ENCODE measurements at regions not wholly inside any gene's neighbourhood (a gene's known extent, or its start where the extent isn't known, plus 50 kb on each side); places are given as distances from the start of the nearest gene placed in this dataset.

DNA sequence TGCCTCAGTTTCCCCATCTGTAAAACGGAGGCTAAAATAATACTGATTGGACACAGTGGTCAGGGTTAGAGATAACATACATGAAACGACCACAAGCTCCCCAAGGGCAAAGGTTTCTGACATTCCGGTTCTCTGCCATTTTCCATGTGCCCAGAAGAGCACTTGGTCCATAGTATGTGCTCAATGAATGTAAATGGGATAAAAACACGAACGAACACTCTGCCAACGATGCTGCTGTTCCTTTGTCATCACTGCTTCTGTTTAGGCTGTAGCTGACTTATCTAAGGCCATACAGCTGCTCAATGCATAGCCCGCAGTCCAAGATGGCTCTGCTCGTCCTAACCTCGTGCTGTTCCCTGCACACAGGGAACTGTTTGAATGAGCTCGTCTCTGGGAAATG, 102.0 kb downstream of the RMI2 start:
- DNase-seq: no peak

DNA sequence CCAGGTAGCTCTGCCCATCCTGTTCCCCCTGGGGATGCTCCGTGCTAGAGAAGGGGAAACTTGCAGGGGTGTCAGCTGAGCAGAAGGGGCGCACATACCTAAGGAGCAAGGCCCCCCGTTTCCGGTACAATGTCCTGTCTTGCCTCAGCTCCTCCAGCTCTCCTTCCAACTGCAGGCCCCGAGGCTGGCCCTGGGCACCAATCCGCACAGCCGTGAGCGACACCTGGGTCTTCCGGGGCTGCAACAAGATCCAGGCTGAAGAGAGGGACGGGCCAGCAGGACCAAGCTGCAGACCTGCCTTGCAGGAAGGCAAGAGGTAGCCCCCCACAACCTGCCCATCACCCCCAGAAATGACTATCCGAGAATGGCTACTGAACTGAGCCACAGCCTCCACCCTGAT, 102.6 kb downstream of the RMI2 start:
- no peak for DNase-seq

DNA sequence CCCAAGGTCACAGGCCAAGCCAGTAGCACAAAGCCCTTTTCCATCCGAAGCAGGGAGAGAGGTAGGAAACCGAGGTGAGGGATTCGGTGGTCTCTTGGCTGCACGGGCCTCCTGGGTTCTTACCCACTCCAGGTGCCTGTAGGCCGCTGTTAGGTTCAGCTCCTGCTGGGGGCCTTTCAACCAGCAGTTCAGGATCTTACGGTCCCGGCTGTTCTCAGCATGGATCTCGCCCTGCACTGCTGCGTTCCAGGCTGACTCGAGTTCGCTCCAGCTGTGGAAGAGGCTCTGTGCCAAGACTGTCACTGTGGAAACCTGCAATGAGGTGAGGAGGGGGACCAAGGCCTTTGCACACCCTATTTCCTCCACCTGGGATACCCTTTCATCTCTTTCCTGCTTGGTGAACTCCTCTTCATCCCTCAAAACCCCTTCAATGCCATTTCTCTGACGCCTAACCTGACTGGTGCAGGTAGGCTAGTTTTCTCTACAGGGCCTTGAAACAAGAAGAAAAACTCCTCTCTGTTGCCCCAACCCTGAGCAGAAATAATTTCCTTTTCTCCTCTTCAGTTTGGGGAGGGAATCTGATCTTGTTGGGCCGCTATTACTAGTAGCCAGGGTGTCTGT, 103.6 kb downstream of the RMI2 start:
- no peak for DNase-seq

- no peak for DNase-seq
These were observed 104.5 kb downstream of the RMI2 start for GRCh38 chr16:11449716-11450115.

- no peak for DNase-seq
These were observed 104.9 kb downstream of the RMI2 start for GRCh38 chr16:11450136-11450535.

DNA sequence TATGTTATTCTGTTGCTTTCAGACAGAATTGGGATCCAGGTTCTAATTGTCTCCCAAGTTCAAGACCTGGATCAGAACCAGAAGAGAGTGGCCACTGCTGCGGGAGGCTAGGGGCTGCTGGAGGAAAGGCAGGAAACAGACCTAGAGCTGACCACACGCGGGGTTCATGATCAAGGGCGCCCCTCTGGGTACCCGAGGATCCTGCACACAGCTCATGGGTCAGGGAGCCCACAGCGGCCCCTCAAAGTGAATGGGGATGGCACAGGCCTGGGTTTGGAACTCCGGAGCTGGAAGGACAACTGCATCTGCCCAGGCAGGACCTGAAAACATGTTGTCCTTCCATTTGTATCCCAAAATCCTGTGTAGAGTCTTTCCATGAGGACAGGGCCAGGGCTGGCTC, 107.0 kb downstream of the RMI2 start:
- no peak for DNase-seq

DNA sequence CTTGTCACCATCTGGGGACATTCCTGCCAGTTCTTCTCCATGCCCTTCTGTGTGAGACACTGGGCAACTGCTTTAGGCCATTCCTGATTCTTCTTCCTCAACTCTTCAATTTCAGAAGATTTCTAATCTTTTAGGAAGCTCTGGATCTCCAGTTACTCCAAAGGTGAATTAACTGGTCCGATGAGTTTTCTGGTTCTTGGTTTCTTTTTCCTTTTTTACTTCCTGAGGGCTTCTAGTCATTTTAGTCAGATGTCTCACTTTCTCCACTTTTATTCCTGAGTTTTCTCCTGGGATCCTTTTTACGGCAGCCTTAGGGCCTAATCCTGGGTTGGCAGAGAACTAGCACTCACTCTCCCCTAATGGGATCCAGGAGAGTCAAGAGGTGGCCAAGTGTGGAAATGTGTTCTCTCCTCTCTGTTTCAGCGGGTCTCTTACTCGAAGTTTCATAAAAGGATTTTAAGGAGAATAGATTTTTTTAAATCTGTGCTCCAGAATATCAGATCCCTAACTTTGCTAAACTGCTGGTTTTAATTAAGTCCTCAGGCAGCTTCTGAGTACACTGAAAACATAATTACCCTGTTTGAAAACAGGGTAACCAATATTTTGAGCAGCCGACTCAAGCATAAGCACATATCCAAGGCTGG, 107.6 kb downstream of the RMI2 start:
- no peak for DNase-seq

GRCh38 chr16:11456741-11457140, 111.5 kb downstream of the RMI2 start:
- DNase-seq: no peak

- DNase-seq: no peak
These were observed 114.5 kb downstream of the RMI2 start for GRCh38 chr16:11459722-11460121.

GRCh38 chr16:11460820-11461594, 115.7 kb downstream of the RMI2 start:
- no peak for DNase-seq

DNA sequence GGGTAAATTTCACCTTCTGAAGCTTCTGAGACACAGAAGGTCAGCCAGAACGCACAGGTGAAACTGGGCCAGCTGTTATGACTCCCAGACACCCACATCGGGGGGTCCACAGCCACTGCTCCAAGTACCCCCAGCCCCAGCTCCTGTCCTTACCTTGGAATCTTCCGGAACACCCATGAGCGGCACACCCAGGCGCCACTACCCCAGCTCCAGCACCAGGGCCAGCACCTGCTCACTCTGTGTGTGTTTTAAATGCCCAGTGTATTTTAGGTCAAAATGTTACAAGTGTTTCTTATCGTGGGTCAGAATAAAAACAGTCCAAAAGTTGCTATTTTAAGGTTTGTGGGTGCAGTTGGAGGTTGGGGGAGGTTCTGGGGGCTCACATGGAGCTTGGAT, 116.3 kb downstream of the RMI2 start:
- DNase-seq: no peak

GRCh38 chr16:11462036-11462435, 116.8 kb downstream of the RMI2 start:
- no peak for DNase-seq

DNA sequence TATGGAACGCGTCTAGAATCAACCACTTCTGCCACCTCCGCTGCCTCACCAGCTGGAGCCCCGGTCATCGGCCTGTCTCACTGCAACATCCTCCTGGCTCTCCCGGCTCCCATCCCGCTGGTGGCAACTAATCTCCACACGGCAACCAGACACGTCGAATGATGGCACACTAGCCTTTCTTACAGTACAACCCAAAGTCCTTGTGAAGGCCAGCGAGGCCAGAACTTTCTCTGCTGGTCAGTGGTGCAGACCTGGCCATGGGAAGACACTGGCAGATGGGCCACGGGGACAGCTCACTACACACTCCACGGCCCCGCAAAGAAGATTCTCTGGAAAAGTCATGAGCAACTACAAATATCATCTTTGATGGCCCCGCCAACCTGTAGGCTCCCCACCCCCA, 117.6 kb downstream of the RMI2 start:
- DNase-seq: no peak

DNA sequence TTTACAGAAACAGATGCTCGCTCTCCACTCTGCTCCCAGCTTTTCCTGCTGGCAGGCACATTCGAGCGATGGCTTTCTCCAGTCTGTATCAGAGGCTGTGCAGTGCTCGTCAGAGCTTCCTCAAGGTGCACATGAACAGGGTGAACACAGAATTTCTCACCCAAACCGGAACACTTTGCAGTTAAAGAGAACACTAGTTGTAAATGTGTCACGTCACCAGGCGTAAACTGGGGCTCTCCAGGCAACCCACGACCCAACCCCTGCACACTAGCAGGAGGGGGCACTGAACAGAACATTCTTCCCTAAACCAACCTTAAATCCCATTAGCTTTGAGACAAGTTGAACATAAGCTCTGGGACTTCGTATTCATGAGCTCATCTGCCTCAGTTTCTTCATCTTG, 119.0 kb downstream of the RMI2 start:
- DNase-seq: no peak

DNA sequence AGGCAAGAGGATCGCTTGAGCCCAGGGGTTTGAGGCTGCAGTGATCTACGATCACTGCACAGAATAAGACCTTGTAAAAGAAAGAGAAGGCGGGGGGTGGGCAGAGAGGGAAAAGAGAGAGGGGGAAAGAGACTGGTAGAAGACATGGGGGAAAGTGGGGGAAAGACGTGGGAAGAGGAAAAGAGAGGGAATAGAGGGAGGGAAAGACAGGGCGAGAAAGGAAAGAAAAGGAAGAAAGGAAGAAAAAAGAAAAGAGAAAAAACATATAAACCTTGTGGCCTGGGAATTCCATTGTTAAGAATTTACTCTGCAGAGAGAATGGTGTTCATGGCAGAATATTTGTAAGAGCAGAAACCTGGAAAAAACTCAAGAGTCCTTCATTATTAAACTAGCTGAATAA, 120.4 kb downstream of the RMI2 start:
- DNase-seq: no peak

GRCh38 chr16:11470676-11471415, 115.9 kb downstream of the LITAF start:
- no peak for DNase-seq

- DNase-seq: no peak
These were observed 115.2 kb downstream of the LITAF start for GRCh38 chr16:11471548-11471947.

GRCh38 chr16:11472410-11472809, 114.3 kb downstream of the LITAF start:
- DNase-seq: no peak

- DNase-seq: no peak
These were observed 113.9 kb downstream of the LITAF start for GRCh38 chr16:11472851-11473250.

DNA sequence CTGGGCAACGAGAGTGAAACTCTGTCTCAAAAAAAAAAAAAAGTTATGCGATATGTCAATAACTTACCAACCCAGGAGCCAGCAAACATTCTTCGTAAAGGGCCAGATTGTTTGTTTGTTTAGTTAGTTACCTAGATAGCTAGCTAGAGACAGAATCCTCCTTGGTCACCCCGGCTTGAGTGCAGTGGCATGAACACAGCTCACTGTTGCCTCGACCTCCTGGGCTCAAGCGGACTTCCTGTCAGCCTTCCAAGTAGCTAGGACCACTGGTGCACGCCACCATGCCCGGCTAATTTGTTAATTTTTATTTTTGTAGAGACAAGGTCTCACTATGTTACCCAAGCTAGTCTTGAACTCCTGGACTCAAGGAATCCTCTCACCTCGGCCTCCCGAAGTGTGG, 113.0 kb downstream of the LITAF start:
- no peak for DNase-seq

DNA sequence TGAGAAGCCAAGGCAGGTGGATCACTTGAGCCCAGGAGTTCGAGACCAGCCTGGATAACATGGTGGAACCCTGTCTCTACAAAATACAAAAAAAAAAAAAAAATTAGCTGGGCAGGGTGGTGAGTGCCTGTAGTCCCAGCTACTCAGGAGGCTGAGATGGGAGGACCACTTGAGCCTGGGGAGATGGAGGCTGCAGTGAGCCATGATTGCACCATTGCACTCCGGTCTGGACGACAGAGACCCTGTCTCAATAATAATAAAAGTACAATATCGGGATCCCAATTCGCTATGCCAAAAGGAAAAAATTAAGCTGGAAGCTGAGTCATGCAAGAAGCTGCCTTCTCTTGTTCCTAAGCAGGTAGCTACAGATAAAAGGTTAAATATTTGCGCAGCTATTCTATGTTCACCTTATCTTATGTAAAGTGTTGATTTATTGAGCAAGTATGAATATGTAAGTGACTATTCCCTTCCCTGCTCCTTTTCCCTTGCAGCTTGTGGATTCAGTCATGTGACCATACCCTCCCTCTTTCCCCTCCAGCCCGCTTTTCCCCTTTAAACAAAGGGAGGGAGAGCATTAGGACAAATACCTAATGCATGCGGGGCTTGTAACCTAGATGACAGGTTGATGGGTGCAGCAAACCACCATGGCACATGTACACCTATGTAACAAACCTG, 112.0 kb downstream of the LITAF start:
- no peak for DNase-seq

GRCh38 chr16:11475896-11476630, 110.7 kb downstream of the LITAF start:
- no peak for DNase-seq
